Activated naive CD4-positive, alpha-beta T cell treated with Interleukin-2 at 50 U/mL for 16 hours (primary cell): ENCODE measurements at regions not wholly inside any gene's neighbourhood (a gene's known extent, or its start where the extent isn't known, plus 50 kb on each side); places are given as distances from the start of the nearest gene placed in this dataset.
A peak's percentile ranks its signal among the peaks of the same experiment; 100 is the strongest.
"Not testable (repeated sequence)": the region's sequence is repeated elsewhere in the genome, so short reads cannot be mapped to it uniquely, and the experiment has no call there.

ENCODE experiments used
- DNase-seq: peaks from one replicate; pipeline ENCODE4 v3.0.0-alpha.2; 2020

DNA sequence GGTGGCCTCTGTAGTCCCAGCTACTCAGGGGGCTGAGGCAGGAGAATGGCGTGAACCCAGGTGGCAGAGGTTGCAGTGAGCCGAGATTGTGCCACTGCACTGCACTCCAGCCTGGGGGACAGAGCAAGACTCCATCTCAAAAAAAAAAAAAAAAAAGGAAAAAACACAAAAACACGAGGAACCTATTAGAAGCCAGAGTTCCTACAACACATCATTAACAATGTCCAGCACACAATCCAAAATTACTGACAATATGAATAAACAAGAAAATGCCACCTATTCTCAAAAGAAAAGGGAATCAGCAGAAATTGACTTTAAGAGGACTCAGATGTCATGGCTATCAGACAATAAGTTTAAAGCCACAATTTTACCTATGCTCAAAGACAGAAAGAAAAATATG is 57.3 kb upstream of the HS3ST3A1 start:
- not testable (repeated sequence) for DNase-seq

DNA sequence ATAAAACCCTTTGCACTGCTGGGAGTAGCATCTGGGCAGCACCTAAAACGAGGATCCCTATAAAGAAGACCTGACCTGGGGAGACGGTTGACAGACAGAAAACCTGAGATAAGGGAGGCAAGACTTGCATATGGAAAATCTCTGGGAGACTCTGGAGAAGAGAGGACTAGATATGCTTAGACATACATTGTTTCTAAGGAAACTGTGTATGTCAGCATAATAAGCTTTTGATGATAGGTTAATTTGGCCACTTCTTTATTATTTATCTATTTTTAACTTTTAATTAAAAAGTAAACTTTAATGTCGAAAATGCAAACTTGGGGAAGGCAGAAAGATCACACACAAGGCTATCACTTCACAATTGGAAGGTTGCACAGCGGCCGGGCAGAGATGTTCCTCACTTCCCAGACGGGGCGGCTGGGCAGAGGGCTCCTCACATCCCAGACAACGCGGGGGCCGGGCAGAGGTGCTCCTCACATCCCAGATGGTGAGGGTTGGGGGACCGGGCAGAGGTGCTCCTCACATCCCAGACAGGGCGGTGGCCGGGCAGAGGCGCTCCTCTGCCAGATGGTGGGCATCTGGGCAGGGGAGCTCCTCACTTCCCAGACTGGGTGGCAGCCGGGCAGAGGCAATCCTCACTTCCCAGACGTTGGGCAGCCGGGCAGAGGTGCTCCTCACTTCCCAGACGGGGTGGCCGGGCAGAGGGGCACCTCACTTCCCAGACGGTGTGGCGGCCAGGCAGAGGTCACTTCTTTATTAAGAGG is 64.3 kb upstream of the HS3ST3A1 start:
- no peak for DNase-seq

DNA sequence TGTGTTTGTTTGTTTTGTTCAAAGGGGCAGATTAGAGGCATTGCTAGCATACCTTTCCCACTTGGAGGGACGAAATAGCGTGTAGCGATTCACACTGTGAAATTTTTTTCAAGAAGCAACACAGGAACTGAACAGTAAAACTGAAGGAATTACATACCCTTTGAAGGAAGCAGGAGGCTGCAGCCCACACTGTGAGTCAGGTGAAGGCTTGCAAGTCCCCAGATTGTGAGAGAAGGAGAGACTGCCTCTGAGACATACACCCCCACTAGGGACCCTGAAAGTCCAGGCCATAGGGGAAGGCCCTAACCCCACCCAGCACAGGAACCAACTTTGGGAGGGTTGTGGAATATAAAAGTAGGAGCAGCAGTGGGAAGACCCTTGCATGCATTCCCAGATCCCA is 69.6 kb upstream of the HS3ST3A1 start:
- no peak for DNase-seq

DNA sequence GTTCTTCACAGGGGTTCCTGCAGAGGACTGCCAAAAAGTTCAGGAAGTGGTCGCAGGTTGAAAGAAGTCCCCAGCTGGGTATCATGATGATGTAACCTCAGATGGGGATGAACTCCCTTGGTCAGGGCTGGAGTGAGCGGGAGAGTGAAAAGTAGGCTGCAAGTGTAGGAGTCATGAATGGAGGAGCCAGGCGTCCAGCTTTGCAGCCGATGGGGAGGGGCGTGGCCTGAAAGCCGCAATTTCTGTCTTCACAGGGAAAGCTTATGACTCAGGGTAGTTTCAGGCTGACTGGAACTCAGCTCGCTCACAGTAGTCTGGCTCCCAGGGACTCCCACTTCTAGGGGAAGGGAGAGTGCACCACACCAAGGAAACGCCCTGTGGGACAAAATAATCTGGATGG is 70.0 kb upstream of the HS3ST3A1 start:
- DNase-seq, result peak; percentile 30

DNA sequence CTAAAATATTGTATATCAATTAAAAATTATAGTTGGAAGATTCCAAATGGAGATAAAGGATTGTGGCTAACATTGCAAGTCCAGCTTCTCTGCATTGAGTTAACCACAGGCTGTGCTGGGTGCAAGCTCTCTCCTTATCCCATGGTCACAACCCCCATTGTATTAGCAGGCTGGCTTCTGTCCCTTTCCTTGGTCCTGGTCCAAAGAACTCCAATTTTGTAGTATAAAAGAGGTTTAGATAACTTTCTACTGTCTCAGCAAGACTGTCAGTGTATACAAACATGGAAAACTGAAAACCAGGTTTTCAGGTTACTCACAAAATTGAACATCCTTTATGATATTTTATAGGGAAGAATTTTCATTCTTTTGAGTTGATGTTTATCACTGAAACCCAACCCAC is 76.6 kb upstream of the HS3ST3A1 start:
- DNase-seq, result no peak

DNA sequence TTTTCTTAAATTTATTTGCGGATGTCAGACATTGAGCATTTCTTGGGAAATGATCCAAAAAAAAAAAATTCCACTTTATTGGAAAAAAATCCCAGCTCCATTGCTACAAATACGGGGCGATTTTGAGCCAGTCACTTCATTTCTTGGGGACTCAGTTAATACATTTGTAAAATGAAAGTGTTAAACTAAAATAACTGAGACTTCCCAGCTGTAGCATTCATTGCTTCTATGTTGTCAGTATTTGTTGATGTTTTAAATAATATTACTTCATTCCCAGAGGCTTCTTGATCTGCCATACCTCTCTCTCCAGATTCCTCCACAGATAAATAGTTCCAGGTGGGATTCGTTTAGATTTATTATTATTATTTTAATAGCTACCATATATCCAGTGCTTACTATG is 77.1 kb upstream of the HS3ST3A1 start:
- no peak for DNase-seq

DNA sequence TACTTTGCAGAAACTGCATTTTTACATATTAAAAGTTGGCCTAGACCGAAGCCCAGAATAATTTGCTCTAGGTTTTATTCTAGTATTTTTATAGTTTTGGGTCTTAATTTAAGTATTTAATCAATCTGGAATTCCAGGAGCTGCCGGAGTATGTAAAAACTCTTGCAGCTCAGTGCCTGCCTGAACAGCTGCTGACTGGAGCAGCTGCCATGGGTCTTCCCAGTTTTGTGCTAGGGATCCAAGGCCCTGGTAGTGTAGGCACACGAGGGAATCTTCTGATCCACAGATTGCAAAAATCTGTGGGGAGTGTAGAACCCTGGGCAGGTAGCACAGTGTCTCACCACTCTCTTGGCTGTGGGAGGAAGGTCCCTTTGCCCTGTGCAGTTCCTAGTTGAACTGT is 87.0 kb upstream of the HS3ST3A1 start:
- DNase-seq, result no peak

DNA sequence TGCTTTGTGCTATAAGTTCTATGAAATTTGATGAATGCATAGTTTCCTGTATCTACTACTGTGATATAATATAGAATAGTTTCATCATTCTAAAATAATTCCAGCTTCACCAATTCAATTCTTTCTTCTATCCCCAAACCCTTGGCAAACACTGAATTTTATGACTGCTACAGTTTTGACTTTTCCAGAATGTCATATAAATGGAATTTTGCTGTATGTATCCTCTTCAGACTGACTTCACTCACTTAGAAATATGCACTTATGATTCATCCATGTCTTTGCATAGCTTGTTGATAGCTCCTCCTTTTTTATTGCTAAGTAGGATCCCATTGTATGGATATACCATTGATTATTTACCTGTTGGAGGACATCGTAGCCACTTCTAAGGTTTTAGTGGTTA is 89.1 kb upstream of the HS3ST3A1 start:
- DNase-seq, result no peak

DNA sequence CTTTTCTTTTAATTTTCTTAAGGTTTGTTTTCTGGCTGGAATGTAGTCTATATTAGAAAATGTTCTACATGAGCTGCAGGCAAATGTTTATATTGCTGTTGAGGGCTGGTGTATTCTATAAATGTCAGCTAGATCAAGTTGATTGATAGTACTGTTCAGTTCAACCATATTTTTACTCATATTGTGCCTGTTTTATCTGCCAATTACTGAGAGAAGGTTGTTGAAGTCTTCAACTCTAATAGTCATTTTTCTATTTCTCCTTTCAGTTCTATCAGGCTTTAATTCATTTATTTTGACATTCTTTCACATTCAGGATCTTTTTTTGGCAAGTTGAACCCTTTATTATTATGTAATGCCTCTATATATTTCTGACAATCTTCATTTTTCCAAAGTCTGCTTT is 93.2 kb upstream of the HS3ST3A1 start:
- no peak for DNase-seq

DNA sequence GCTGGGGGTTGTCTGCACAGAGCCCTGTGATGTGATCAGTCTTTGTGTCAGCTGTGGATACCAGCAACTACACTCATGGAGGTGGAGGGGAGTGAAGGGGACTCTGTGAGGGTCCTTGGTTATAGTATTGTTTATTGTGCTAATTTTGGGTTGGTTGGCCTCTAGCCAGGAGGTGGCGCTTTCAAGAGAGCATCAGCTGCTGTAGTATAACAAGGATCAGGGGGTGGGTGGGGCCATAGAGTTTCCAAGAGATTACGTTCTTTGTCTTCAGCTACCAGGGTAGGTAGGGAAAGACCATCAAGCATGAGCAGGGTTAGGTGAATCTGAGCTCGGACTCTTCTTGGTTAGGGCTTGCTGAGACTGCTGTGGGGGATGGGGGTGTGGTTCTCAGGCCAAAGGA is 97.1 kb upstream of the HS3ST3A1 start:
- no peak for DNase-seq

DNA sequence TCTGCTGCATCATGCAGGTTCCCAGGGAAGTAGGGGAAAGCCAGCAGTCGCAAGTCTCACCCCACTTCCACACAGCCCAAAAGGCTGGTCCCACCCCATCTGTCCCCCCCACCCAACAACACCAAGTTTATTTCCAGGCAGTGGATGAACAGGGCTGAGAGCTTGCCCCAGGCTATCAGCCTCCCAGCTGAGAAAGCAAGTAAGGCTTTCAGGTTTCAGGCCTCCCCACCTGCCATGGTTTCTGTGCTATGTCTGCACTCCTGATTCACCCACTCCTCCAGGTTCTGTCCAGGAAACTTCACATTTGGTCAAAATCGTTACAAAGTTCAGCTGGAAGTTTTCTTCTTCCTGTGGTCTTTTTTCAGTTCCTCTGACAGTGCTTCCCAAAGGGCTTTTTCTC is 97.5 kb upstream of the HS3ST3A1 start:
- DNase-seq, result no peak

DNA sequence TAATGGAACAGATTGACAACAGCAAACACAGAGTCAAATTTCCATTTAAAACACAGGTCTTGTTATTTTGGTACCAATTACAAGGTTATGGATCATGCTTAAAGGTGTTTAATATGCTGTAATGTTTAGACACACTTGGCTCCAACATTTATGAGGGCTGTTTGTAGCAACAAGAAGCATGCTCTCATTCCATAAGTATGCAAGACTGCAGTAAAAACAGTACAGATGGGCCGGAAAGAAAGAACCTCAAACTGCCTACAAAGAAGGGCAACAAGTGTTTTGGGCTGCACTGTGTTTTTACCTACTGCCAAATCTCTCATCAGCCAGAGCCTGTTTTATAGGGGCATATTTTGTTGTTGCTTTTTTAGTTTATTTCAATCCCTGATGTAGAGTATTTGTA is 100.5 kb upstream of the HS3ST3A1 start:
- no peak for DNase-seq

DNA sequence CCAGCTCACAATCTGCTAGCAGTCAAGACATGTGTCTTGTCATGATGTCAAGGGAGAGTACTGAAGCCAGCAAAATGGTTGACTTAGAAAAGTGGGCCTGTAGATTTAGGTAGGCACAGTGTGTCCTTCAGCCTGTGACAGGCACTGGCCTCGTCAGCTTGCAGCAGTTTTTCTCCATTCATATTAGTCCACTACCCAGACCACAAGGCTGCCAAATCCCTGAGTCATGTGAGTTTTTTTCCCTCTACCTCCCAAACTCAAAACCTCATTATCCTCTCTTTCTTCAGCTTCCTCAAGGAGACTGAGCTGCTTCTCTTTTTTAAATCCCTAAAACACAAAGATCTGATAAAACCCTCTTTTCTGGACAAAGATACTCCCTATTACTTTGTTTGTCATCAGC is 102.6 kb upstream of the HS3ST3A1 start:
- DNase-seq, result no peak

DNA sequence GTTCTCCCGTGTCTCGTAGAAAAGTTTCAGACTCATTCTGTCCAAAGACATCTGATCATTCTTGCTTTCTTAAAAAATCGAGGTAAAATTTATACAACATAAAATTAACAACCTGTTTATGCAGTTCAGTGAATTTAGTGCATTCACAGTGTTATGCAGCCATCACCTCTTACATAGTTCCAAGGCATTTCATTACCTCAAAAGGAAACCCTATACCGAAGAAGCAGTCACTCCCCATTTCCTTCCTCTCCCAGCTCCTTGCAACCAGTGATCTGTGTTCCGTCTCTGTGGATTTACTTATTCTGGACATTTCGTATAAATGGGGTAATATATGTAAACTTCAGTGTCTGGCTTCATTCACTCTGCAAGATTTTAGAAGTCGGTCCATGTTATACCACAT is 103.5 kb upstream of the HS3ST3A1 start:
- DNase-seq, result no peak

DNA sequence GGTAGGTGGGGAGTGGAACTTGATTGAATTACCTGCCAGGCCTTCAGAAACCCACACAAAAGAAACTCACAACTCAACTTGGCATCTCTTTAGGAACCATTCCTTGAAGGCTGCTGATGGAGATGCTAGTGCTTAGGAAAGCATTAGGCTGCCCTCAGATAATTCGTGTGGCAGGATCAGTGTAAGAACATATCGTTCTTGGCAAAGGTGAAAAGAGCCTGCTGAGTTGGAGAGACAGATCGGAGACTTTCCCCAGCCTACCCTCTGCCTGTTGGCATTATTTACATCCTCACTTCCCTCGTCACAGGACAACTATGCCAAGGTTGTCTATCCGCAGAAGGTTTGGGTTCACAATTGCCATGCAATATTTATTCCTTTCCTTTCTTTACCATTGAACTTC is 120.0 kb upstream of the HS3ST3A1 start:
- DNase-seq, result no peak

DNA sequence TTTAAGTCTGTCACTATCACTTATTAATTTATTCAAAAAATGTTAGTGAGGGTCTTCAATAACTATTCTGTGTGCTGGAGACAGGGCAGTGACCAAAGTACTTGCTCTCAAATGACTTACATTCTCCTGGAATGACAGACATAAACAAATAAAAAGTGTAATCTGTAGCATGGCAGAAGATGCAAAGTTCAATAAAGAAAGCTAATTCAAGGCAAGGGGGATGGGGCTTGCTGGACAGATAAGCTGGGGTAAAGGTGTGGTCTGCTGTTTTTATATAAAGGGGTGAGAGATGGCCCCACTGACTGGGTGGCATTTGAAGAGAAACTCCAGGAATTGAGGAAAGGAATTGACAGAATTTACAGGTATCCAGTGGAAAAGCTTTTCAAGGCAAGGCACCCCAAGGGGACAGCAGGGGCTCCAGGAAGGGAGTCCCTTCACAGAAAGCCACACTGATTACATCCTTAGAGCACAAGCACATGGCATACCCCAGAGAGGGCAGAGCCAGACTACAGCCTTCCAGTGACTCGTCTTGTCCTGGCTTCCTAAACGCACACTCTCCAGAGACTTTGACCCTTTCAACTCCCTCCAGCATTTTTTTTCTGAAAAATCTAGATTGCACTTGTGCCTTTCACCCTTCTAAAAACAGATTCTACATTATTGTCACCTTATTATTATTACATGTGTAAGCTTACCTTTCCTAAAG is 123.7 kb upstream of the HS3ST3A1 start:
- no peak for DNase-seq

DNA sequence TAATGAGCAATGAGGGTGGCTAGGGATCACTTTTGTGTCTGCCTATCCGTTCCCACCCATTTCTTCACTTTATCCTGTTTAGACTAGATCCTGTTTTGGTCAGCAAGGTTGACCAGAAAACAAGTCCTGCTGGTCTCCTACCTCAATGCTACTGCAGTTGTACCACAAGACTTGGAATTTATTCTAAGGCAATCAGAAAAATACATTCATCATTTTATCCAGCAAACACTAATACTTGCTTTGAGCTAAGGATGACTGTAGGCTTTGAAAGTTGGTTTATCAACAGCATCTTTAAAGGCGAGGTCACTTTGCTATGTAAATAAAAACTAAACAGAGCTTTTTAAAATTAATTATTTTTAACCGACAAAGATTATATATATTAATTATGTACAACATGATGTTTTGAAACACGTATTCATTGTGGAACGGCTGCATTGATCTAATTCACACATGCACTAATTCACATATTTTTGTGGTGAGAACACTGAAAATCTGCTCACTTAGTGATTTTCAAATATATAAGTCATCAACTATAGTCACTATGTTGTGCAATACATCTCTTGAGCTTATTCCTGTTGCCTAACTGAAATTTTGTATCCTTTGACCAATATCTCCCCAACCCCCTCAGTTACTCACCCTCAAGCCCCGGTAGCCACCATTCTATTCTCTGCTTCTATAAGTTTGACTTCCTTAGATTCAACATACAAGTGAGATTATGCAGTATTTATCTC is 125.9 kb upstream of the HS3ST3A1 start:
- no peak for DNase-seq

DNA sequence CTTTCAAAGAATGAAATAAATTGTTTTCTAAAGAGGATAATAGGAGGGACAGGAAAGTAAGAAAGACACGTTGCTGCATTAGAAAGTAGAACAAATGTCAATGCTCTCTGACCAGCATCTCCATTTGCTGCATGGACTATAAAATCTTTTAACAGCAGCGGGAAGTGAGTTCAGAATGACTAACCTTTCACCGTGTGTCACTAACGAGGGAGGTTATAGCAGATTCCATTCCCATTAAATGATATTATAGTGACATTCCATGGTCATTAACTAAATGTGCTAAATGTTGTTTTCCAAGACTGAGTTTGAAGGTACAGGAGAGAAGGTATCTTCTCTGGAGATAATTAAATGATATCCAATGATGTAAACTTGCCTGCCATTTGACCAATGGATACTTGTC is 127.1 kb upstream of the HS3ST3A1 start:
- DNase-seq, result no peak

DNA sequence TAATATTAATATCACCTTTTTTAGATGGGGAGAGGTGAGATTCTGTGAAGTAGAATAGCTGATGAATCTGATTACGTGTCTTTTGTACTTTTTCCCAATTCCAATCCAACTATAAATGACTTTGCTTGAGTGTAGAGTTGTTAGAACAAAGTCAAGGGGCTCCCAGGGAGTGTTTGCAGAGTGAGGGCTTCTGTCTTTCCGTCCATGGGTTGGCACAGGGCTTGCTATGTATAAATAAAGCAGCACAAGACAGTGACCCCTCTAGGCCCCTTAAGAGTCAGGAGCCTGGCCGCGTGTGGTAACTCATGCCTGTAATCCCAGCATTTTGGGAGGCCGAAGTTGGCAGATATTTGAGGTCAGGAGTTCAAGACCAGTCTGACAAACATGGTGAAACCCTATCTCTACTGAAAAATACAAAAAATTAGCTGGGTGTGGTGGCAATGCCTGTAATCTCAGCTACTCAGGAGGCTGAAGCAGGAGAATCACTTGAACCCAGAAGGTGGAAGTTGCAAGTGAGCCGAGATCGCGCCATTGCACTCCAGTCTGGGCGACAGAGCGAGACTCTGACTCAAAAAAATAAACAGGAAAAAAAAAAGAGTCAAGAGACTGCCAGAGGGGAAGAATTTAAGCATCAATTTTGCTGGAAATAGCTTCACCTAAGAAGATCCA is 127.9 kb upstream of the HS3ST3A1 start:
- no peak for DNase-seq

DNA sequence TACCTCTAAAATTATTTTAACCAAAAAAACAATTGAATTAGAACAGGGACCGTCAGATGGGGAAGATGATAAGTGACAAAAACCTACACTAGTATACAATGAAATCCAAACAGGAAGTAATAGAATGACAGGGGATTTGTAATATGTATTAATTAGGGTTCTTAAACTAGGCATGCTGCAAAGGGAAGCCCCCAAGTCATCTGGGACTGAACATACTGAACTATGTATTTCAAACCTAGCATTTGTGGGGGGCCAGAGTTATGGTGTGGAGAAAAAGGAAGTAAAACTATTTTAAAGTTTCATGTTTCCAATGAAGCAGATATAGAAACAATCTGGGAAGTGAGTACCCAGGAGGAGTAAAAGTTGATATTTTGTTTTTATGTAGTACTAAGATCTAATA is 133.2 kb upstream of the HS3ST3A1 start:
- DNase-seq, result no peak

DNA sequence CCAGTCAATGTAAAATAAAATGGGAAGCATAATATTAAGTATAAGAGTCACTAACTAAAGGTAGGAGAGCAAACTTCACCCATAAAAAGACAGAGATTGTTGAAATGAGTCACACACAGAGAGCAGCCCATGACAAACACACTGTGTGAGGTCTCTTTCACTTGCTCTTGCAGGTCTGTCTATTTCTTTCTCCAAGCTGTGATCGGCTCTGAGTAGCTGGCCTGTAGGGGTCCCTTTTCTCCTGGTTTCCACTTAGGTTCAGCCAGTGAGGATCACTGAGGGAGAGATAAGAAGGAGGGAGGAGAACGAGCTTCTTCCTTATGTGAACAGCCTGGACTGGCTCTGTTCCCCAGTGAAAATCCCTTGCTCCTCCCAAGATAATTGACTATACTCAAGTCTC is 133.7 kb upstream of the HS3ST3A1 start:
- DNase-seq, result no peak

DNA sequence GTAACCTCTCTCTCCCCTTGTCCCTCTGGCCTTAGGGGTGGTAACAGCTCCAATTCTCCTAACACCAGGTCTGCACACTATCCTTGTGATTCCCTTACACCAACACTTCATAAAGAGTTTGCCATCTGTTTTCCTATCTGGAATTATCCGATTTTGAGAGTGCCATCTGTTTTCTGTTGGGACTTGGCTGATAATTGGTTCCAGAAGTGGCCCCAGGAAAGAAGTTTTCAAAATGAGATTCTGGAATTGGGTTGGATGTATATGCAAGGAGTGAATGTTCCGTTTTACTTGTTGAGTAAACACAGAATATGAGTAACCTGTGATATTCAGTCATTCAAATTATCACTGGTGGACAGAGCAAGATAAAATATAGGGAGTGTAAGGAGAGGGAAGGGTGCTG is 134.1 kb upstream of the HS3ST3A1 start:
- DNase-seq, result no peak

DNA sequence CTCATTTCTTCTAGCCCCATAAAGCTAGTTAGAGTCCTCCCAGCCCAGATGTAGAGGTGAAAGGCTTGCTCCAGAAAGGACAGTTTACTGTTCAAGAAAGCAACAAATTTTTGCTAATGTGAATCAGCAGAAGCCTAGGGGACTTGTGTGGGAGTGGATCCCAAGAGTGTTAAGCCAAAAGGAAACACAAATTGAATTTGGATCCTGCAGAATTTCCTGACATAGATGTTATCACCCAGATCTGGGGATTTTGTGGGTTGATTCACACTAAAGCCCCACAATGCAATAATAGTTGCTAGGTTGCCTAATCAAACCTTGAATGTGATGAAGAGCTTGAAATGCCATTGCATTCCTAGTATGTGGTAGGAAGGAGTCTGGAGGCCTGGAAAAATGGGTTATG is 135.2 kb upstream of the HS3ST3A1 start:
- DNase-seq, result no peak

DNA sequence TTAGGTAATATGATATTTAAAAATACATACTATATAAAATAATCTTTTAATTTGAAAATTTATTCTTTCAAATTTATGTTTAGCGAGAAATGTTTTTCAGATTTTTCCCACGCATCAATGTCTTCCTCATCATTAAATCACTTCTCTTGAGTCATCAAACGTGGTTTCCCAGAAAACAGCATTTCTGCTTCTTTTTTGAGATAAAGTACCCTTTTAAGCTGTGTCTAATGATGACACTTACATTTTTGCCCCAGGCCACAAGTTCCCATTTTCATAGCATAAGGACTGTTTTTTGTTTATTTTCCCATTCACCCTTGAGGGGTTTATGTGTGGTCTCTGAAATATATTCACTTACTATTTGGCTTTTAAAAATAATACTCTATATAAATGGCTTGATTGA is 139.0 kb upstream of the HS3ST3A1 start:
- no peak for DNase-seq
